Trophoblast cell (in vitro differentiated cells and primary cell): ENCODE measurements at regions not wholly inside any gene's neighbourhood (a gene's known extent, or its start where the extent isn't known, plus 50 kb on each side); places are given as distances from the start of the nearest gene placed in this dataset.

Source experiments
- DNase-seq, 2 donors: peaks; one replicate each; pipeline ENCODE4 v3.0.0-alpha.2; 2016
- H2AFZ ChIP-seq: 2 replicates; pipeline ENCODE4 v1.6.1; 2013; ENCODE audit warnings: low read length, moderate library complexity, mild to moderate bottlenecking; ENCODE audit not compliant: insufficient read depth, poor library complexity
- H2AK5ac ChIP-seq: 2 replicates; pipeline ENCODE4 v1.6.1; 2013; ENCODE audit warnings: mild to moderate bottlenecking, low read length
- H2BK120ac ChIP-seq: 2 replicates; pipeline ENCODE4 v1.6.1; 2013; ENCODE audit warnings: low read length, mild to moderate bottlenecking, moderate library complexity; ENCODE audit not compliant: insufficient read depth, poor library complexity
- H2BK12ac ChIP-seq: 2 replicates; pipeline ENCODE4 v1.6.1; 2013; ENCODE audit warnings: mild to moderate bottlenecking, low read length, moderate library complexity
- H2BK5ac ChIP-seq: 2 replicates; pipeline ENCODE4 v1.6.1; 2013; ENCODE audit warnings: low read length, low read depth, moderate library complexity, mild to moderate bottlenecking; ENCODE audit not compliant: poor library complexity
- H3K14ac ChIP-seq: 2 replicates; pipeline ENCODE4 v1.6.1; 2013; ENCODE audit warnings: mild to moderate bottlenecking, low read length
- H3K18ac ChIP-seq: 2 replicates; pipeline ENCODE4 v1.6.1; 2013; ENCODE audit warnings: mild to moderate bottlenecking, low read length
- H3K23ac ChIP-seq: 2 replicates; pipeline ENCODE4 v1.6.1; 2013; ENCODE audit warnings: low read length
- H3K27ac ChIP-seq: 2 replicates; pipeline ENCODE4 v1.5.1; 2013; ENCODE audit warnings: low read depth, mild to moderate bottlenecking, inconsistent platforms, low read length, moderate library complexity
- H3K27me3 ChIP-seq: 2 replicates; pipeline ENCODE4 v1.6.1; 2013; ENCODE audit warnings: inconsistent platforms, mild to moderate bottlenecking, low read length, moderate library complexity; ENCODE audit not compliant: insufficient read depth
- H3K36me3 ChIP-seq, 2 experiments: 1 replicate in 1 of 2; 2 replicates in 1 of 2; pipeline ENCODE4 v1.6.1; 2013; ENCODE audit warnings: low read length in 2 of 2, mild to moderate bottlenecking in 2 of 2, moderate library complexity in 1 of 2; ENCODE audit not compliant: insufficient read depth in 2 of 2, control insufficient read depth in 1 of 2
- H3K4ac ChIP-seq: 2 replicates; pipeline ENCODE4 v1.6.1; 2013; ENCODE audit warnings: low read depth, mild to moderate bottlenecking, low read length, moderate library complexity
- H3K4me1 ChIP-seq, 2 experiments: 1 replicate in 1 of 2; 2 replicates in 1 of 2; pipeline ENCODE4 v1.6.1; 2013; ENCODE audit warnings: low read length in 2 of 2, mild to moderate bottlenecking in 2 of 2, moderate library complexity in 1 of 2; ENCODE audit not compliant: insufficient read depth in 2 of 2, control insufficient read depth in 1 of 2
- H3K4me2 ChIP-seq: 2 replicates; pipeline ENCODE4 v1.6.1; 2013; ENCODE audit warnings: inconsistent platforms, mild to moderate bottlenecking, low read length, moderate library complexity
- H3K4me3 ChIP-seq: 2 replicates; pipeline ENCODE4 v1.5.1; 2013; ENCODE audit warnings: mild to moderate bottlenecking, low read depth, low read length, inconsistent platforms
- H3K79me1 ChIP-seq: one replicate; pipeline ENCODE4 v1.6.1; 2013; ENCODE audit warnings: low read length
- H3K79me2 ChIP-seq: 2 replicates; pipeline ENCODE4 v1.6.1; 2013; ENCODE audit warnings: low read length, mild to moderate bottlenecking; ENCODE audit not compliant: control insufficient read depth, insufficient read depth, poor library complexity
- H3K9ac ChIP-seq: 2 replicates; pipeline ENCODE4 v1.6.1; 2013; ENCODE audit warnings: mild to moderate bottlenecking, low read length
- H3K9me3 ChIP-seq: 2 replicates; pipeline ENCODE4 v1.6.1; 2013; ENCODE audit warnings: low read depth, mild to moderate bottlenecking, control low read depth, inconsistent platforms, low read length; ENCODE audit not compliant: insufficient read depth
- H4K12ac ChIP-seq: 2 replicates; pipeline ENCODE4 v1.6.1; 2013; ENCODE audit warnings: low read depth, mild to moderate bottlenecking, low read length, moderate library complexity
- H4K8ac ChIP-seq: 2 replicates; pipeline ENCODE4 v1.6.1; 2013; ENCODE audit warnings: low read depth, mild to moderate bottlenecking, low read length, moderate library complexity
- H4K91ac ChIP-seq: one replicate; pipeline ENCODE4 v1.6.1; 2013; ENCODE audit warnings: low read depth, mild to moderate bottlenecking, low read length, moderate library complexity
- WGBS: extraction: QIAGEN DNeasy Blood & Tissue Kit; methylation state at CpG from one replicate; pipeline ENCODE4 v1.1.7; 2013; ENCODE audit warnings: missing lambda C conversion rate; ENCODE audit not compliant: insufficient read length, insufficient coverage; ENCODE audit errors: extremely low coverage; 5-methylcytosine and 5-hydroxymethylcytosine counted together

DNA sequence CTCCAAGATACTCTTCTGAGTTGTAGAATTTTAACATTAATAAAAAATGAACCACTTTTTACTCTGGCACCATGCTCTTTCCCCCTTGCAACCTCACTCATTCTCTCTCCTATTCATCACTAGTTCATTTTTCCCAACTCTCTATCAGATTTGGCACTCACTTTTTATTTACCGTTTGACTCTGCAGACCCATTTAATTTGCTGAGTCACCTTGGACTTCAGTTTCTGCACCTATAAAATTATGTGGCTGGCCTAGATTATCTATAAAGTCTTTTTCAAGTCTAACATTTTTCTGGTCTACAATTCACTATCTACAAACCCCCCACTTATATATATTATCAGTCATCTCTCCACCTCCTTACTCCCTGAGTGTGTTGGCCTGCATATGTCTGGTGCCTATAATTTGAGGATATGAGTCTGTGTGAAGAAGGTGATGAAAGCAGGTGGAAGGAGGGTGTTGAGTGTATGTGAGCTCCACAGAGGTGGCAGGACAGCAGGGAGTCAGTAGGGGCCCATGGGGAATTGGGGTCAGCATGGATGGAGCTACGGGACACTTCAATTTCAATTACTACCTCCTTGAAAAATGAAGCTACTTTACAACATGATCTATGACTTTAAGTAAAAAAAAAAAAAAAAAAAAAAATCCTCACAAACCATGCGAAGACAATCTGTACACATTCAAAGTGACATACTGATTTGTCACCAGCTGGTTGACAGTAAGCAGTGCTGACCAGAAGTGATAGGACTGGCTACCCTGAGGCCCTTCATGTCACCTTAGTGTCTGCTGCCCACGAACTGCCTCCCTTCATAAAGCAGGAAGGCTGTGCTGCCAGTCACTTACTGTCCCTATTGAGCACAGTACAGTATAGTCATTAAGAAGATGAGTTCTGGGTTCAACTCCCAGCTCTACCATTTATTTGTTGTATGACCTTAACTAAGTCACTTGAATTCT is 334.2 kb upstream of the IL12A start:
- Histone ChIP-seq H3K23ac (no peak overlapping the region), H3K14ac (no peak overlapping the region), H3K18ac (no peak overlapping the region), H3K79me1 (no peaks in the 10 kb centered on the region), H3K4me1 (no peaks in the 10 kb centered on the region), H3K36me3 (no peaks in the 10 kb centered on the region), H2BK12ac (no peak overlapping the region), H3K9me3 (no peaks in the 10 kb centered on the region), H2AK5ac (no peak overlapping the region), H3K27ac (no peak overlapping the region), H3K4ac (no peak overlapping the region), H3K79me2 (no peaks in the 10 kb centered on the region), H3K27me3 (no peaks in the 10 kb centered on the region), H3K4me3 (no peak overlapping the region), H4K12ac (no peak overlapping the region), H2BK5ac (no peak overlapping the region), H3K4me2 (no peak overlapping the region), H3K9ac (no peak overlapping the region), H4K8ac (no peak overlapping the region), H2AFZ (no peak overlapping the region), H2BK120ac (no peak overlapping the region), H4K91ac (no peak overlapping the region)
- DNase-seq: no peak
- WGBS: no CpG with 5 or more reads among the region's 4 CpGs

DNA sequence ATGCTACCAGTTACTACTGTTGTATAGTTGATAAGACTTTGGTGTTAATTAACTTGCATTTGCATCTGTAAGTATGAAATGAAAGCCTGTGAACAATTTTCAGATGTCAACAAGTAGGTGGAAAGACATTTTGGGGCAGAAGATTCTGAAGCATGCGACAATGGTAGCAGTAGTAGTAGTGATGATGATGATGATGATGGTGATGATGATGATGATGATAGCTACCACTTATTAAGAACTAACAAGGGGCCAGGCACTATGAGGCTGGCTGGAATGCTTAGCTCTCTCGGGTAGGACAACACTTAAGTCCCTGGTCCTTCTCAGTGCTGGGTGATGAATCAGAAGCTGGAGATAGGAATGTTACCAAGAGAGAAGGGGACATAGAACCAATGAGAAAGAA is 333.4 kb upstream of the IL12A start:
- H3K9me3 ChIP-seq: no peaks in the 10 kb centered on the region
- no peak overlapping the region for H3K18ac ChIP-seq
- no peak overlapping the region for H3K14ac ChIP-seq
- no peak overlapping the region for H3K27ac ChIP-seq
- no peaks in the 10 kb centered on the region for H3K36me3 ChIP-seq
- H3K23ac ChIP-seq: no peak overlapping the region
- no peak overlapping the region for H3K4me3 ChIP-seq
- no peaks in the 10 kb centered on the region for H3K27me3 ChIP-seq
- DNase-seq: no peak
- no peak overlapping the region for H4K91ac ChIP-seq
- no peak overlapping the region for H2AK5ac ChIP-seq
- H2BK12ac ChIP-seq: no peak overlapping the region
- no CpG with 5 or more reads among the region's 2 CpGs for WGBS
- H4K8ac ChIP-seq: no peak overlapping the region
- H3K9ac ChIP-seq: no peak overlapping the region
- no peak overlapping the region for H2AFZ ChIP-seq
- H3K4me2 ChIP-seq: no peak overlapping the region
- H2BK5ac ChIP-seq: no peak overlapping the region
- no peaks in the 10 kb centered on the region for H3K79me2 ChIP-seq
- no peaks in the 10 kb centered on the region for H3K4me1 ChIP-seq
- H4K12ac ChIP-seq: no peak overlapping the region
- no peak overlapping the region for H2BK120ac ChIP-seq
- H3K79me1 ChIP-seq: no peaks in the 10 kb centered on the region
- no peak overlapping the region for H3K4ac ChIP-seq

DNA sequence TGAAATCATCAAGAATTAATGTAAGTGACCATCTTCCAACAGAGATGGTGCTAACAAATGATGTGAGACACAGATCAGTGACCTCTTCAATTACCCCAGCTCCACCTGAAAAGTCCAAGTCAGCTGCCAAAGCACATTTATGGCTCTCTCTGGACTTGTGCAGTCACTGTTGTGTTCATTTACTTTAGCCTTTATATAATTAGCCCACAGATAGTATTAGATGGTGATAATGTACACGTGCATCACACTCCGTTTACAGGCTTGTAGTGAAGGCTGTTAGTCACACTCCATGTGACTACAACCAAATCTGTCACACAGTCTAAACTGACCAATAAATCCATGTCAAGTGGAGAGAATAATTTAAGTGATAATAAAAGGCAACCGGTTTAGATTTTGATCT is 331.5 kb upstream of the IL12A start:
- Histone ChIP-seq H3K27ac (no peak overlapping the region), H3K9ac (no peak overlapping the region), H3K14ac (no peak overlapping the region), H4K91ac (no peak overlapping the region), H2AK5ac (no peak overlapping the region), H2BK12ac (no peak overlapping the region), H3K79me2 (no peaks in the 10 kb centered on the region), H4K12ac (no peak overlapping the region), H3K4me2 (no peak overlapping the region), H3K79me1 (no peaks in the 10 kb centered on the region), H3K18ac (no peak overlapping the region), H3K4me3 (no peak overlapping the region), H2AFZ (no peak overlapping the region), H3K4me1 (no peaks in the 10 kb centered on the region), H2BK120ac (no peak overlapping the region), H2BK5ac (no peak overlapping the region), H3K4ac (no peak overlapping the region), H3K9me3 (no peaks in the 10 kb centered on the region), H3K23ac (no peak overlapping the region), H3K36me3 (no peaks in the 10 kb centered on the region), H3K27me3 (no peaks in the 10 kb centered on the region), H4K8ac (no peak overlapping the region)
- WGBS: no CpG with 5 or more reads among the region's 3 CpGs
- no peak for DNase-seq

- no peak for DNase-seq
- Histone ChIP-seq H2AFZ (no peak overlapping the region), H3K36me3 (no peaks in the 10 kb centered on the region), H3K79me1 (no peaks in the 10 kb centered on the region), H2BK120ac (no peak overlapping the region), H4K91ac (no peak overlapping the region), H2BK12ac (no peak overlapping the region), H4K12ac (no peak overlapping the region), H3K79me2 (no peaks in the 10 kb centered on the region), H3K27ac (no peak overlapping the region), H2AK5ac (no peak overlapping the region), H3K9ac (no peak overlapping the region), H3K4me2 (no peak overlapping the region), H3K4ac (no peak overlapping the region), H4K8ac (no peak overlapping the region), H3K23ac (no peak overlapping the region), H3K18ac (no peak overlapping the region), H3K4me1 (no peaks in the 10 kb centered on the region), H3K14ac (no peak overlapping the region), H3K9me3 (no peaks in the 10 kb centered on the region), H3K4me3 (no peak overlapping the region), H2BK5ac (no peak overlapping the region), H3K27me3 (no peaks in the 10 kb centered on the region)
- WGBS: no CpG with 5 or more reads among the region's 6 CpGs
Observed at GRCh38 chr3:159657629-159658028, 331.0 kb upstream of the IL12A start.
